HG03342 (cell line): ENCODE measurements at regions not wholly inside any gene's neighbourhood (a gene's known extent, or its start where the extent isn't known, plus 50 kb on each side); places are given as distances from the start of the nearest gene placed in this dataset.

Experiments used
- ATAC-seq: cut with Tn5 transposase; IDR thresholded peaks from one replicate; pipeline ENCODE4 v1.9.1; 2021; ENCODE audit warnings: mild to moderate bottlenecking, moderate library complexity; ENCODE audit not compliant: unreplicated experiment

DNA sequence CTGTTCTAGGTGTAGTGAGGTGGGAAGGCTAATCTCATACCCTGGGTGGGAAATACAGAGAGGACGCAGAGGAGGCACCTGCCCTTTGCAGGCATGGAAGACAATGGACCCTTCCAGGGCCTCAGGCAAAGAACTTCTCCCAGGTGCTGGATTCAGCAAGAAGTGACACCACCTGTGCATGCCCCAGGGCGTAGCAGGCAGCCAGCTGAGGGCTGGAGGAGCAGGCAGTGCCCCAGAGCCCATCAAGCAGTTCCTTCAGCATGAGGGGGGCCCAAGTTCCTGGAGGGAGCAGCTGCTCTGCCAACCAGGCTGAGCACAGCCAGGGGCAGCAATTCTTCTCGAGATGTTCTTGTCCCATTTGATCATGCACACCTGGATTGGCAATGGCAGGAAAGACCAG lies 170.3 kb upstream of the PDE10A start:
- ATAC-seq = no peak

DNA sequence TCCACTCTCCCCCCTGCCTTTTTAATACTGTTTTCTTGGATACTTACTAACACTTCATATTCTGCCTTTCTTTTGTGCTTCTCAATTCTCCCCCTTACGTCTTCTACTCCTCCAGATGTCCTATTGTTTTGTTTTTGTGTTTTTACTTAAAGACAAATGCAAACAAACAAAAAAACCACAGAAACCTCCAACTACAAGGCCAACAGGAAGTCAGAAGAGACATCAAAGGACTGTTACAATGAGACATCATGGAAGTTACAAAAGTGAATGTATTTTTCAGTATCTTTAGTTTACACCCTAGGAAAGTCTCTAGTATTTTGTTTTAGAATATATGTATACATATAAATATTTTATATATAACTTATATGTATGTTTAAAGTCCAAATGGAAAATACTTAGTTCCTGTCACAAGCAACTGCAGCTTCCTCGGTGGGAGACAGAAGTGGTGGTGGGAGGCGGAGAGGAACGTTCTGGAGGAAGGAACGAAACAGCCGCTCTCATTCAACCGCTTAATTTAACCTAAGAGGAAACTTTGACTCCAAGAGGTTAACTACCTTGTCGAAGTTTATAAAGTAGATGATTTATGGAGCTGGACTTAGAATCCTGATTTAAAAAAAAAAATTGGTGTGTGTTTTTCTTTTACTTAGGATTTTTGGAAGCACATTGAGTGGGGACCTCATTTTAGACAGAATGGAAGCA lies 168.9 kb upstream of the PDE10A start:
- ATAC-seq = no peak

DNA sequence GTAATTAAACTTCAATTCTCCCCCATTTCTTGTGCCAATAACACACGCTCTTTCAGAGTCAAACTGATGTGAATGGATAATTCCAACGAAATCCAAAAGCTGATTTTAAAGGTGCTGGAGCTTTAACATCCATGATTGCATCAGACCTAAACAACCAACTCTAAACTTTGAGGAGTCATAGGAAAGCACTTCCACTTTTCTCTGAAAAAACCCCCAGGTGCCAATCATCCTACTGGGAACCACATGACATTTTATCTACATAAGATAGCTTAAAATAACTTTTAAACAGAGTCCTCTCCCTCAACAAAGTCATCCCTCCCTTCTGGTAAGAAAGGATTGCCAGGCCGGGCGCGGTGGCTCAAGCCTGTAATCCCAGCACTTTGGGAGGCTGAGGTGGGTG lies 167.7 kb upstream of the PDE10A start:
- ATAC-seq = no peak

DNA sequence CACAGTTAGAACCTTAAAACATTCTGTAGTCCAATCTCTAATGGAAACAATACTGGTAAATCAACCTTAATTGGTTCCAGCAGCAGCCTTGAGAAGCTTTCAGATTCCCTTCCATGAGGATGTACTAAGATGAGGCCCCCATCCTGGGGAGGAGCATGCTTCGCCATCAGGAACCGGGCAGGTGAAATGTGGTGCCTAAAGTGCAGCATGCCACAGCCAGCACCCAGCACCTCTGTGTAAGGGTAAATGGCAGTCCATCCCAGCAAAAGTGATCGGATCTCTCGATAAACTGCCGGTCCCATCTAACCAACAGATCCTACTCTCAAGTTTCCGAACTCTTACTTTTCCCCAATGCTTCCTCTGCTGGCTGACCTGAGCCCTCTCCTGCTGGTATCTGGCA lies 166.3 kb upstream of the PDE10A start:
- ATAC-seq = no peak

DNA sequence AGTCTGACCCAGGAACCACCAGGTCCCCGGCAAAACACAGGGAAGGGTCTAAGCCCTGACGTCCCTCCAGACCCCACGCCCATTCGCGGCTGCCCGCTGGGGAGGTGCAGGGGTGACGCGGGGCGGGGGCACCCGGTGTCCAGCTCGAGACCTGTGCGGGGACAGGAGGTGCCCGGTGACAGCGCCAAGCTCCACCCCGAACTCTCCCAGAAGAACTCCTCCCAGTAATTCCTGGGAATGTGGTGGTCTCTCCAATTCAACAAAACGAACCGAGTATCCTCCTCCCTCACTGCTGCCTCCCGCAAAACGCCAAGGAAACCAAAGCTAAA lies 164.1 kb upstream of the PDE10A start:
- ATAC-seq = no peak

DNA sequence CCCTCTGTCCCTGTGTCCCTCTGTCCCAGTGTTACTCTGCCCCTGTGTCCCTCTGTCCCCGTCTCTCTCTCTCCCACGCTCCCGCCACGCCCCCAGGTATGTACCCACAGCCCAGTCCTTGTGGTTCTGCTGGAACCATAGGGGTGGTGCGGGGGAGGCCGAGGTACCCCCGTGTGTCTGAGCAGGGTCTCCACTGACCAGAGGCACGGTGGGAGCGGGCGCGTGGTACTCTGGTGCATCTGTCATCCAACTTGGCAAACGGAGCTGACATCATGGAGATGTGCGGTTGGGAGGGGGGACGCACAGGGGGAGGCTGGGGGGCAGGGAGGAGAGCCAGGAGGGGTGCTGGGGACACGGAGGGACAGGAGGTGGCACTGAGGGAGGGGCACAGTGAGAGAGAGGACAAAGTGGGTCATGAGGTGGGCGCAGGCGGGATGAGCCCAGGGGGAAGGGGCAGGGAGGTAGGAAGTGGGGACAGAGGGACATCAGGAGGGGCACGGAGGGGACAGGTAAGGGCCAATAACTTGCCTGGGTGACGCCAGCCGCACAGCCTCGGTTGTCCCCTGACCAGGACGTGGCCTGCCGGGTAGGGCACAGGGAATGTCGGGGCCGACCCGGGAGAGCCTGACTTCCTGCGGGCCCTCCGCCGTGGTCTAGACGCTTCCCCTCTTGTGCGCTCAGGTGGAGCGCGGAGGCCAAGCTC lies 163.6 kb upstream of the PDE10A start:
- no peak for ATAC-seq

DNA sequence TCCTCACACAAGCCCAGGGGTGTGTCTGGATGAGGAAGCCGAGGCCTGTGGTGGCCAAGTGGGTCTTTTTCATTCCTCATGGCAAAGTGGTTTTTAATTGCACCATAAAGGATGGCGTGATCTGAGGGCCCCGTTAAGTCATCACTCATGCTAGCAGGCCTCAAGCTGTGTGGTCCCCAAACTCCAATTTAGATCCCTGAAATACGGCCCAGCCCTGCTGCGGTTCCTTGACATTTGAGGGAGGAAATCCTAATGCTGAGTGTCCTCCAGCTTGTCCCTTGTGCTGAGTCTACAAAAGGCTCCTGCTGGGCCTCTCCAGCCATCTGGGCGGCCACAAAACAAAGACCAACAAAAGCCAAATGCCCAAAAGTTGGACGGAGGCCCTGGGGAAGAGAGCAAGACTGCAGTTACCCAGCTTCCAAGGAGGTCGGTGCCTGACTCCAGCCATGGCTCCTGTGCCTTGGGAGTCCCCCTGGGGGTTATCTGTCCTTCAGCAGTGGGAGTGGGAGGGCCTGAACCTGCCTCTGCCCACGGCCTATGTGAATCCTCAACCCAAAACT lies 162.3 kb upstream of the PDE10A start:
- ATAC-seq = no peak

DNA sequence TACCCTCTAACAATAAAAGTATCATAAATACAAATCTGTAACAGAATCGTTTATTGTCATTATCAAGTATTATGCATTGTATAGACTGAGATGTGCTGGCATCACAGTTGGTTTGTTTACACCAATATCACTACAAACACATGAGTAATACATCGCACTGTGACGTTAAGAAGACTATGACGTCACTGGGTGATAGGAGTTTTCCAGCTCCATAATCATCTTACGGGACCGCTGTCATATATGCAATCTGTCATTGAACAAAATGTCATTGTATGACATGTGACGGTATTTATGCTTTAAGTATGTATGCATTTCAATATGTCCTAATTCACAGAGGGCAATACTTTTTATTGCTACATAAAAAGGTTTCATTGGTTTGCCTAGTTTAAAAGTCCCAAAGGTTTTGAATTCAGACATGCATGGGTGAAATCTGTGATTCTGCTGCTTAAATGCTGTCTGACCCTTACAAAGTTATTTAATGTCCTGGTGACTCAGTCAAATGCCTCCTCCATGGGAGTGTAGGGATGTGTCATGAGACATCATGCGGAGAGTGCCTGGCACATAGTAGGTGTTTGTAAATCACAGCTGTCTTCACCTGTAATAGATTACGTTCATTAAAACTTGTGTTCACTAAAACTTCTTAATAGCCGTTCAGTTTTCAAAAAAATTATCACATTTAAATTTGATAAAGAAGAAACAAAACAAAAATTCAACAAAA lies 160.7 kb upstream of the PDE10A start:
- ATAC-seq = no peak

DNA sequence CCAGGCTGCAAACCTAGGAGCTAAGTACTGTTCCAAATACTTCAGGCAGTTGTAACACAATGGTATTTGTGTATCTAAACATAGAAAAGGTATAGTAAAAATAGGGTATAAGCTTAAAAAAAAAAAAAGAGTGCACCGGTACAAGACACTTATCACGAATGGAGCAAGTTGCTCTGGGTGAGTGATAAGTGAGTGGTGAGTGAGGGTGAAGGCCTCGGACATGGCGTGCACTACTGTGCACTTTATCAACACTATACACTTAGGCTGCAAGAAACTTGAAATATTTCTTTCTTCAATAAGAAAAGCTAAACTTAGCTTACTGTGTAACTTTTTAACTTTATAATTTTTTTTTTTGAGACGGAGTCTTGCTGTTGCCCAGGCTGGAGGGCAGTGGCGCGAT lies 159.5 kb upstream of the PDE10A start:
- ATAC-seq = no peak

DNA sequence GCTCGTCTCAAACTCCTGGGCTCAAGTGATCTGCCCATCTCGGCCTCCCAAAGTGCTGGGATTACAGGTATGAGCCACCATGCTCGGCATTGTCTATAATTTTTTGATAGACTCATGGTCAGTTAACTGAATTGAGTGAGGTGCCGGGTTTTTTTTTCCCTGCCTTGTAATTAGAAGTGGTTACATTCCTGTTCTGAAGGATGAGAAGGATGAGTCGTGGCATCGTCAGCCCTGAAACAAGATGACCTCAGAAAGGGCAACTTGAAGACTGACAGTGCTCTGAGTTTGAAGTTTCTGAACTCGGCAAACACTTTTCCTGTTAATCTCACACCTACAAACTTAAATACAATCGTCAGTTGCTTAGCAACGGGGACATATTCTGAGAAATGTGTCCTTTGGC lies 158.7 kb upstream of the PDE10A start:
- ATAC-seq = no peak

DNA sequence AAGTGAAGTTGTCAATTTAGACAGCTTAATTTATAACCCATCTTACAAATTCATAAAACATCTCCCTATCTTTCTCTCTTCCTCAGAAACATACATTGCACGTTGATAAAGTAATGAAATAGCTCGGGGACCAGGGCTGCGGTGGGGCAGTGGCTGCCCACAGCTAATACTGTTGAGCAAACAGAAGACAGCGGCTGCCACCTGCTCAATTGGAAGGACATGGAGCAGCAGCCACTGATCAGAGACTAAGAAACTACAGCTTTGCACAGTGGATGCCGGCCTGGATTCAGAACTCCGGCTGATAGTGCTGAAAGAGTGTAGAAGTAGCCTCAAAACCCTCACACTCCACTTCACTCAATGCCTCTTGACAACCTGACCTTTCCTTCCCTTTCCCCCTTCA lies 157.9 kb upstream of the PDE10A start:
- no peak for ATAC-seq

DNA sequence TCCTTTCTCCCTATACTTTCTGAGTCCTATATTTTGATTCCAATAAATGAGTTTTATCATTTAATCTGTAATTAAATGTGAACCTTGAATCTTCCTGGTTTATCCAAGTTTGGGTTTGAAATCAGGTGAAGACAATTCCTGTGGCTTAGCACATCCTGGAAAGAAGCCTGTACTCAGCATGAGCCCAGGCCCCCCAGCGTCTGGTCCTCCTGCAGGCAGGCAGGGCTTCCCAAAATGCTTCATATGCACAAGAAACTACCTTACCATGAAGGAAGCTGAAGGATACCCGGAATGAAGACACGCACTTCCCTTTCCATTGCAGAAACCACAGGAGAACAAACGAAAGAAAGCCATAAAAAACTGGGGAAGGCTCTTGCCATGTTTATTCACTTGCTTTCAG lies 157.4 kb upstream of the PDE10A start:
- no peak for ATAC-seq

DNA sequence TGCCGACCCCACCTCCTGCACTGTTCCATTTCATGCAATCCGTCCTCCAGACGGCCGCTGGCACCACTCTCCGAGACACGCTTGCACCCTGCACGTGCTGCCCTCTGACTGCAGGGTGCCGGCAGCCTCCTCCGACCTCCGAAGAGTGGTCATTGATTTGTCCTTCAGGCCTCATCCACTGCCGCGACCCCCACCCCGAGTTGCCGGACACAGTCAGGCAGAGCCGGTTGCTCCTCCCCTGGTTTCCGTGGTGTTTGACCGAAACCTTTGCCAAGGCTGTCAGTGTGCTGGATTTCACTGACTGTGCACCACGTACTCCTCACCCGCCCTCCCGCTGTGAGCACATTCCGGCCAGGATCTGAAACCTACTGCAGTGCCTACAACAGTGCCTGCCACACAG lies 156.4 kb upstream of the PDE10A start:
- ATAC-seq = no peak

DNA sequence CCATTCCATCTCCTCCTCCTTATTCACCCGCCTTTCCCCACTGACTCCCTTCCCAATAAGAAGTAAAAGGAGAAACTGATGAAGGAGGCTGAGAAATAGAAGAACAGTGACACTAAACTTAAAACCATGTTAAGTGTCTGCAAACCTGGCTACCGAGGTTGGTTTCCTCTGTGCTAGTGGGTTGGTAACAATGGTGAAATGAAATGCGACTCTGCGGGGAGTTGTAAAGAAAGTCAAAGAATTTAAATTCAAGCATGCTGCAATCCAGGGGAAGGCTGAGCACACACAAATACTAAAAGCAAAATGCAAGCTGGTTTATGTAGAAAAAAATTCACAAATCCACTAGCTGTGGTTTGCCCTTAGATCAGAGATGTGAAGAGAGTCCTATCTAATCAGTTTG lies 155.2 kb upstream of the PDE10A start:
- ATAC-seq = no peak

DNA sequence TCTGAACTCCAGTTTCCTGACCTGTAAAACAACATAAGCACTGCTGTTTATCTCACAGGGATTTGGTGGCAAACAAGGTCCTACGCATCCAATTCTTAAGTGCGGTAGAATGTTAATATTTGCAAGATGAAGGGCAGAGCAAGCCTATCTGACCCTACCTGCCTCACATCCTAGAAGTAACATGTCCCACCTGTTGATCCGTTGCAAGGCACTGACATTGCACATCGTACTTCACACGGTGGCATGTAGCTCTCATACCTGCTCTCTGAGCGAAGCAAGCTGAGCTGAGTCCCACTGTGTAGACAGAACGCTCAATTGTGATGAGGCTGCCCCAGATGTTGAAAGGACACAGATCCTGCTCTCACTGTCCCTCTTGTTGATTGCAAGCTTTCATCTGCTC lies 154.7 kb upstream of the PDE10A start:
- ATAC-seq = no peak

DNA sequence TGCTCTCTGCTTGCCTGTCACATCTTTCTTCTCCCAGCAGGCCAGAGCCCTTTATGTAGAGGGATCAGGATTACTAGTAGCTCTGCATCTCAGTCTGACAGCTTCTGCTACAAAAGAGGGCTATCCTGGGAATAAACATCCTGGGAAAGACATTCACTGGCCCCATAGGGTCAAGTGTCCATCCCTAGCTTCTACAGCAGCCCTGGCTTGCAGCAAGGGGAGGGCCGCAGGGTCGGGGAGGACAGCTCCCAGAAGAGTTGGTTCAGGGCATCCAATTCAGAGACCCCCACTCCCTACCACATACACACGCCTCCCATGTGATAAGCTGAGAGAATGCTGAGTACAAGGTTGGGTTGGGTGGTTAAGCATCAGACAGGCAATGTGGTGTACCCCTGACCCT lies 154.1 kb upstream of the PDE10A start:
- ATAC-seq = no peak

DNA sequence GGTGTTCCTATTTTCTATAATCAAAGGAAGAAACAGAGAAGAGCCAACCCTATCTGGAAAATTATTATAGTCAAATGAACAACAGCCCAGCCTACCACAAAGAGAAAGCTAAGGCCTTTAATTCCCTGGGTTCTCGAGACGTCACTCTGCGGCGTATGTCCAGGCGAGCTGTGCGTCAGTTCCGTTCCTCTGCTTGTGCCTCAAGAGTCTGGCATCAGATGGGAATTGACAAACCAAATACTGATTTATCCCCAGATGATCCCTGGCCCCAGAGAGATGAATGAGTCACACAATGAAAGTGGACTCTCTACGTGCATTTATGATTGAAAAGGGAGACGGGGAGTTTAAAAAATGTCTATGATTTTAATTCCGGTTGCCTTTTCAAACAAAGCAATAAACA lies 151.6 kb upstream of the PDE10A start:
- ATAC-seq = no peak

DNA sequence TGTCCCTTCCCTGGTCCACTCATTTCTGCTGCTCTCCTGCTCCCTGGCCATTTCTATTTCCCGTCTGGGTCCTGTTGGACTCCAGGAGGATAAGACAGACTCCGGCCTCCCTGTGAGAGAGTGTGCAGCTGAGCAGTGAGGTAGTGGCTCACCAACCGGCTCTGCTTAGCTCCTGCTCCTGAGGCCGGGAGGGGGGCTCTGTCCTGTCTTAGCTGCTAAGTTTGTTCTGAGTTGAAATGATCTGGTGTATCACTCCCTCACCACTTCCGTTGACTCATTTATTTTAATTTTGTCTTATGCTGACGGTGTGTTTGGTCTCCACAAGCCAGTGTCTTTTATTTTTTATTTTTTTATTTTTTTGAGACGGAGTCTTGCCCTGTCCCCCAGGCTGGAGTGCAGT lies 148.5 kb upstream of the PDE10A start:
- no peak for ATAC-seq

DNA sequence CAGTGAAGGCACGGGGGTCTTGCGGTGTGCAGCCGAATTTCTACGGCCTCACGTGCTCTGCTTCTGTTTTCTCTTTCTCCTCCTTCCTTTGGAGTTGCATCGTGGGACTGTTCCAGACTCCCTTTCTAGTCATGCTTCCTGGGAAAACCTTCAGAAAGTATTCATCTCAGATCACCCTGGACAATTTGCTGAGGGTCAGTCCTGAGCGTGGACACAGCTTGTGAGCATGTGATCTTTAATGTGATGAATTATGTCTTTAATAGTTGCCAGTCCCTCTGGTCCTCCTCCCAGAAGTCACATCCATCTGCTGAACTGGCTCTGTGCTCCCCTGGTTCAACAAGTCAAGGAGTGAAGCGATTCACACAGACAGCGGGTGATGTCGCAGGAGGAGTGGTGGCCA lies 145.0 kb upstream of the PDE10A start:
- ATAC-seq = no peak

DNA sequence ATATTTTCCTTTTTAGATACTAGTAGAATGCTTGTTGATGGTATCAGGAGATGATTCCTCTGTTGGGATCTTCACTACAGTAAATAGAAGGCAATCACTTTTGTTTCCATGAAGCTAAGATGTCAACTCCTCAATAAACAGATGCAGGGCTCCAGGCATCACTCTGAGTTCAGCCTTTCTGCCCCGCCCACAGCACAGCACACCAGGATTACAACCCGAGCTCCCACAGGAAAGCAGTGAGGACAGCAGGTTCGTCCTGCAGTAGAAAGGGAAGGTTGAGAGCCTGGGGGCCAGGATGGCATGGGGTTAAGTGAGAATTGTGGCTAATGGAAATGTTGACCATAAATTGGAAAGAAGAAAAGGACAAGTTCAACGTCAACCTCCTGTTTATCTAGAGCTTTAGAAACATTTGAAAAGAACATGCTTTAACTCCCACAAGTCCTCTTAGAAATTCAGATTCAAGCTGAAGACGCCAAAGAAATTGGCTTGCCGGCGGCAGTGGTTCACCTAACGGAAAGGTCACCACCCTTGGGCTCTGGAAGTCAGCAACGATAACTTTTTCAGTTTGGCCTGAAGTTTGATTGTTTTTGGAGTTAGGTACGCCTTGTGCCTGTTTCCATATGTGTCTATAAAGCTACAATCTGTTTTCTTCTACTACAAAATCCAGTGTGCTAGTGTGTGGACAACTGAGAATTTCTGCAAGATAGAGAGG lies 144.4 kb upstream of the PDE10A start:
- no peak for ATAC-seq

DNA sequence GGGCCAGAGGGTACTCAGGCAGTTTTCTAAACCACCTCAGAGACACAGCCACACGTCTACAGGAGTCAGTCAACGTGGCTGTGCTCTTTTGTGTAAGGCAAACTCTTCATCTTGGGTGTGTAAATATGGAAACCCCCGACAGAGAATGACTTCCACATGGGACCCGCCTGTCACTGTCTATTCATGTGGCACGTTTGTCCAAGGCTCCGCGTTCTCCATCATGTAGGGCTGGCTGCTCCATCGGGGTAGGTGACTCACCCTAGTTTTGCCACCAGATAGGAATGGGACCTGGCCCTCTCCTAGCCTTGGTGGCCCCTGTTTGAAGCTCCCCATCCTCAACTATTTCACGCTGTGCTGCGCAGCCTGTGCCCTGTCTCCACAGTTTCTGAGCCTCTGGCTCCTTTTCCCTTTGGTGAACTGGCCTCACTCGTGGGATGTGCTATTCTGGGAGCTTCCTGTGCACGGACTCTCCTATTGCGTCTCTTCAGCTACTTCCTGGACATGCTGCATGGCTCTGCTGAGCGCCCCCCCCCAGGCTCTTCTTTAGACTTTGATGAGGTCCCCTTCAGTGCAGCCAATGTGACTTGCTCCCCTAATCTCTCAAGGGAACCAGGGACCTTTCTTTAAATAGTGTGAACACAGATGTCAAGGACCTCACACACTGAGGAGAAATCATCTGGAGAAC lies 143.2 kb upstream of the PDE10A start:
- no peak for ATAC-seq
